ENCODE measurements at regions not wholly inside any gene's neighbourhood (a gene's known extent, or its start where the extent isn't known, plus 50 kb on each side); places are given as distances from the start of the nearest gene placed in this dataset.
A peak's percentile ranks its signal among the peaks of the same experiment; 100 is the strongest.

DNA sequence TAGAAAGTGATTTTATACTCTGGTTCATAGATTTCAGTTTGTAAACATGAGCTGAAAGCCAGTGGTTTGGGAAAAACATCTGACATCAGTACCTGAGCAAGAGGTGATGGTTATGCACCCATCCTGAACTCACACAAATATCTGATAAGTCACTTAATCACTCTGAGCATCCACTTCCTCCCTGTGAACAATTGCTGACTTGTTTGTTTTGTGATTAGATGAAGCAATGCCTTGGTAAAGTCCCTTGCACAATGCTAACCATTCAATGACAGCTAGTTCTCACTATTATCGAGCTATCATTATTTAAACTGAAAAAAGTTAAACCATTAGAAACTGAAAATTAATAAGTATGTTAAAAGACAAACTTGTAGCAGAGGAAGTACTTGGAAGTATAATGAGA is 303.0 kb downstream of the PLOD2 start:
- Mint-ChIP-seq H3K27ac (no peak overlapping the region), H3K9me3 (no peaks in the 10 kb centered on the region), H3K27me3 (ENCODE audit: low read depth) (no peaks in the 10 kb centered on the region)

DNA sequence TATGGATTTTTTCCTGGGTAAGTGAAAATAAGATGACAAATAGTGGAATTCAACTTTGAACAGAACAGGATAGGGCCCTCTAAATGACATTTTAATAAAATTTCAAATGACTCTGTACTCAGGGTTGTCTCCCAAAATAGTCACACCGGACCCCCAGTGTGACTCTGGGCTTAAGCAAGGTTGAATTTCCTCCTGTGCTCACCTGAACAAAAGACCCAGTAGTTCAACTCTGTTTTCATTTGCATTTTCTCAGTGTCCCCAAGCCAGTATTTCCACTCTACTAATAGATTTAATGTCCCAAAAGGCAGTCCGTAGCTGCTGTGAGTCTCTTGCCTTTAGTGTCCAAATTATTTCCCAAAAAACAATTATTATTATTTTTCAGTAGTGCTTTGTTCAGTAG is 296.6 kb downstream of the PLOD2 start:
- Mint-ChIP-seq H3K27me3 (ENCODE audit: low read depth) (no peaks in the 10 kb centered on the region), H3K9me3 (no peaks in the 10 kb centered on the region), H3K4me1 (peaks cover 12% of the 10 kb centered on the region), H3K27ac (no peak overlapping the region), H3K4me3 (no peak overlapping the region), H3K36me3 (ENCODE audit: low read depth) (no peaks in the 10 kb centered on the region)
- TF ChIP-seq, protein P1, sequence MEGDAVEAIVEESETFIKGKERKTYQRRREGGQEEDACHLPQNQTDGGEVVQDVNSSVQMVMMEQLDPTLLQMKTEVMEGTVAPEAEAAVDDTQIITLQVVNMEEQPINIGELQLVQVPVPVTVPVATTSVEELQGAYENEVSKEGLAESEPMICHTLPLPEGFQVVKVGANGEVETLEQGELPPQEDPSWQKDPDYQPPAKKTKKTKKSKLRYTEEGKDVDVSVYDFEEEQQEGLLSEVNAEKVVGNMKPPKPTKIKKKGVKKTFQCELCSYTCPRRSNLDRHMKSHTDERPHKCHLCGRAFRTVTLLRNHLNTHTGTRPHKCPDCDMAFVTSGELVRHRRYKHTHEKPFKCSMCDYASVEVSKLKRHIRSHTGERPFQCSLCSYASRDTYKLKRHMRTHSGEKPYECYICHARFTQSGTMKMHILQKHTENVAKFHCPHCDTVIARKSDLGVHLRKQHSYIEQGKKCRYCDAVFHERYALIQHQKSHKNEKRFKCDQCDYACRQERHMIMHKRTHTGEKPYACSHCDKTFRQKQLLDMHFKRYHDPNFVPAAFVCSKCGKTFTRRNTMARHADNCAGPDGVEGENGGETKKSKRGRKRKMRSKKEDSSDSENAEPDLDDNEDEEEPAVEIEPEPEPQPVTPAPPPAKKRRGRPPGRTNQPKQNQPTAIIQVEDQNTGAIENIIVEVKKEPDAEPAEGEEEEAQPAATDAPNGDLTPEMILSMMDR (IDR thresholded peaks at IDR 0.05; ENCODE audit: unreplicated experiment in 3 of 3), result no peak

More for the DNA sequence above, 303.0 kb downstream of the PLOD2 start:
- no peak overlapping the region for H3K4me3 Mint-ChIP-seq
- TF ChIP-seq, protein P1 (IDR thresholded peaks at IDR 0.05; ENCODE audit: unreplicated experiment in 3 of 3), result no peak
- H3K4me1 Mint-ChIP-seq, result no peaks in the 10 kb centered on the region
- no peaks in the 10 kb centered on the region for H3K36me3 Mint-ChIP-seq (ENCODE audit: low read depth)

DNA sequence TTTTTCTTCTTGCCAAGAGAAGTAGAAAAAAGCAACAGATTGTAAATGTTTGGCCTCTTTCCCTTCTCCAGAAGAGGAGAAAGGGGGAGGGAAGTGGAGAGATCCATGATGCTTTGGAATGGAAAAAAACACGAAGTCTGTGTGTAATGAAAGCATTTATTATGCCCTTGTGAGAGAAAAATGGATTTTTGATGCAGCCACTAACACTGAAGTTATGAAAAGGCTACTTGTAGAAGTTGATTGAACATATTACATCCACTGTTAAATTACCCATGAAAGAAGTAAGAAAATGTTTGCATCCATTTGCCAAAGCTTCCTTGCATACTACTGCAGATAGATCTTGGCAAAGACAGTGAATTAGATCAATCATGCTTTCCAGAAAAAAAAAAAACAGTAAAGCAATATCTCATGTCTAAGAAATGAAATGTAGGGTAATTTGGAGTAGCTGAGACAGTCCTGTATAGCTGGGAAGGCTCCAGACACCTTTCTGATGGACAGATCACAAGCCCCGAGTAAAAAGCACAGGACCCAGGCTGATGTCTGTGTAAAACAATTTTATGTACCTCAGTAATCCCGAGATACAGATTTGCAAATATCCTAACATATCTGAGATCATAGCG is 295.5 kb downstream of the PLOD2 start:
- TF ChIP-seq, protein P1 (IDR thresholded peaks at IDR 0.05; ENCODE audit: unreplicated experiment in 3 of 3), result no peak

DNA sequence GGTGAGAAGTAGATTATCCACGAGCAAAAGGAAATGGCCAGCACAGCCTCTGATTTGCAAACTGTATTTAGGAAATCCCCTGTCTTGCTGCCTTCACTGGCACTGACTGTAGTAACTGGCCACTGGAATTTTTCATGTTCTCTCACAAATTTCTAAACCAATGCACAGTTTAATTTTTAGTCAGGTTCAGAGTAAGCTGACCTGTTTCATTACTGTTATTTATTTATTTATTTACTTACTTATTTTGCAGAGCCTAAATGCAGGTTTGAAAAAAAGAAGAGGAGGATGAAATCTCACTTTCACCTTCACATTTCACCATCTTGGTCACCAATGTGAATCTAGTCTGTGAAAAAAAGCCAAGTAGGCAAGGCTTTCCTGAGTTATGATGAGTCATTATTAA is 291.0 kb downstream of the PLOD2 start:
- TF ChIP-seq, protein P1 (IDR thresholded peaks at IDR 0.05; ENCODE audit: unreplicated experiment in 3 of 3), result no peak
- Mint-ChIP-seq H3K9me3 (no peaks in the 10 kb centered on the region), H3K27ac (no peak overlapping the region), H3K27me3 (ENCODE audit: low read depth) (no peaks in the 10 kb centered on the region), H3K4me3 (no peak overlapping the region), H3K36me3 (ENCODE audit: low read depth) (no peaks in the 10 kb centered on the region), H3K4me1 (peaks cover 12% of the 10 kb centered on the region)

More for the DNA sequence above, 295.5 kb downstream of the PLOD2 start:
- H3K36me3 Mint-ChIP-seq (ENCODE audit: low read depth), result no peaks in the 10 kb centered on the region
- H3K4me1 Mint-ChIP-seq, result peaks cover 12% of the 10 kb centered on the region
- peak overlapping the region in 1 of 3 experiments; percentile 27 for H3K4me3 Mint-ChIP-seq
- no peaks in the 10 kb centered on the region for H3K9me3 Mint-ChIP-seq
- H3K27me3 Mint-ChIP-seq (ENCODE audit: low read depth), result no peaks in the 10 kb centered on the region
- peak overlapping the region; percentile 61 to 84 (median 82) for H3K27ac Mint-ChIP-seq

DNA sequence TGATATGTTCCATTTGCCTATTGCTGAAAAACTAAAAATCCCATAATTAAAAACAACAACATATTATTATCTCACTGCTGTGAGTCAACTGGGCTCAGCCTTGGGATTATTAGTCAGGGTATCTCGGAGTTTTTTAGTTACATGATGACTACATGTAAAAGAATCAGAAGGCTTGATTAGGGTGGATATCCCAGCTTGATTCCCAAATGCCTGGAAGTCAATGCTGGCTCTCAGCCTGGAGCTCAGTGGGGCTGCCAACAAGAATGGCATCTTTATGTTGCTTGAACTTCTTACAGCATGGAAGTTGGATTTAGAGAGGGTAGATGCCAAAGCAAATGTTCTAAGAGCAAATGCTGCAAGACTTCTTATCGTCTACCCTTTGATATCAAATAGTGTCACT is 278.5 kb downstream of the PLOD2 start:
- H3K4me3 Mint-ChIP-seq, result no peak overlapping the region
- H3K4me1 Mint-ChIP-seq, result no peaks in the 10 kb centered on the region
- H3K36me3 Mint-ChIP-seq (ENCODE audit: low read depth), result no peaks in the 10 kb centered on the region
- peaks cover 4% of the 10 kb centered on the region for H3K27me3 Mint-ChIP-seq (ENCODE audit: low read depth)
- H3K27ac Mint-ChIP-seq, result no peak overlapping the region
- TF ChIP-seq, protein P1 (IDR thresholded peaks at IDR 0.05; ENCODE audit: unreplicated experiment in 3 of 3), result no peak
- peaks cover 10% of the 10 kb centered on the region for H3K9me3 Mint-ChIP-seq

DNA sequence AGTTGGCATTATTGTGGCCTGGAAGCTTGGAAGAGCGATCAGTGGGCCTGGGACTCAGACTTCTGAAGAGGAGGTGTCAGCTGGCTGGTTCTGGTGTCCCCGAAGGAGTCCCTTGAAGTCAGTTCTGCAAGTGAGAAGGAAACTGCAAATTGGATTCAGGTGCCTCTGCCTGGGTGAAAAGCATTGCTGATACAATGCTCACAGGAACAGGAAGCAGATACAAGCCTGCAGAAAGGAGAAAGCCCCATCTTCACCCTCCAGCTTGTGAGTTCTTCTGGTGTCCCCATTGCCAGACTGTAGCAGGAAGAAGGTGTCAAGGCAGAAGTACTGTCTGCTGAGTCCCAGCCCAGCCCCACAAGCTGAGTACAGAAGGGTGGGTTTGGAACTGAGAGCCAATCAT is 271.3 kb downstream of the PLOD2 start:
- H3K27ac Mint-ChIP-seq, result no peak overlapping the region
- no peaks in the 10 kb centered on the region for H3K27me3 Mint-ChIP-seq (ENCODE audit: low read depth)
- no peaks in the 10 kb centered on the region for H3K36me3 Mint-ChIP-seq (ENCODE audit: low read depth)
- TF ChIP-seq, protein P1 (IDR thresholded peaks at IDR 0.05; ENCODE audit: unreplicated experiment in 3 of 3), result no peak
- H3K4me3 Mint-ChIP-seq, result no peak overlapping the region
- H3K9me3 Mint-ChIP-seq, result no peaks in the 10 kb centered on the region
- H3K4me1 Mint-ChIP-seq, result no peaks in the 10 kb centered on the region
